GM12872 (cell line): ENCODE measurements at regions not wholly inside any gene's neighbourhood (a gene's known extent, or its start where the extent isn't known, plus 50 kb on each side); places are given as distances from the start of the nearest gene placed in this dataset.

Source experiments
- TF ChIP-seq, protein P1 (sequence below): IDR thresholded peaks from 3 replicates; pipeline ENCODE4 v1.5.1; 2011; ENCODE audit warnings: low read depth, mild to moderate bottlenecking, low read length, moderate library complexity; ENCODE audit not compliant: insufficient read depth

GRCh38 chrX:720250-720649, 89.7 kb downstream of the SHOX start:
- TF ChIP-seq, protein P1, sequence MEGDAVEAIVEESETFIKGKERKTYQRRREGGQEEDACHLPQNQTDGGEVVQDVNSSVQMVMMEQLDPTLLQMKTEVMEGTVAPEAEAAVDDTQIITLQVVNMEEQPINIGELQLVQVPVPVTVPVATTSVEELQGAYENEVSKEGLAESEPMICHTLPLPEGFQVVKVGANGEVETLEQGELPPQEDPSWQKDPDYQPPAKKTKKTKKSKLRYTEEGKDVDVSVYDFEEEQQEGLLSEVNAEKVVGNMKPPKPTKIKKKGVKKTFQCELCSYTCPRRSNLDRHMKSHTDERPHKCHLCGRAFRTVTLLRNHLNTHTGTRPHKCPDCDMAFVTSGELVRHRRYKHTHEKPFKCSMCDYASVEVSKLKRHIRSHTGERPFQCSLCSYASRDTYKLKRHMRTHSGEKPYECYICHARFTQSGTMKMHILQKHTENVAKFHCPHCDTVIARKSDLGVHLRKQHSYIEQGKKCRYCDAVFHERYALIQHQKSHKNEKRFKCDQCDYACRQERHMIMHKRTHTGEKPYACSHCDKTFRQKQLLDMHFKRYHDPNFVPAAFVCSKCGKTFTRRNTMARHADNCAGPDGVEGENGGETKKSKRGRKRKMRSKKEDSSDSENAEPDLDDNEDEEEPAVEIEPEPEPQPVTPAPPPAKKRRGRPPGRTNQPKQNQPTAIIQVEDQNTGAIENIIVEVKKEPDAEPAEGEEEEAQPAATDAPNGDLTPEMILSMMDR = no peak

DNA sequence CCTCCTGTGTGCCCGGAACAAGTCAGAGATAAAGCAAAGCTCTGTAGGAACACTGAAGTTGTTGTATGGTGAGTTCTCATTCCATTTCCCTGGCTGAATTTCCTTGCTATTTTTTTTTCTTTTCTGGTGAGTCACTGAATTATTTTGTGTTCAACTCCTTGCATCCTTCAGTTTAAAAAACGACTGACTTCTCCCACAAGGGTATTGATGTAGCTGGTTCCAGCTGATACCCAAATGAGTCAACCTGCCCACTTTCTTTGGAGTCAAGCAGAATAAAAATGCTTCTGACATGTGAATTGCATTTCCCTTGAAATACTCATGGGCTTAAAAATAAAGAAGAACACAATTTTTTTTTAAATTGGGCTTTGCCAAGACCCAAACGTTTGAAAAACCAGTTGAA, 85.5 kb downstream of the SHOX start:
- TF ChIP-seq, protein P1 = no peak

GRCh38 chrX:714131-714530, 83.5 kb downstream of the SHOX start:
- TF ChIP-seq, protein P1 = no peak
